Thyroid gland (tissue), 4 donors: ENCODE measurements at regions not wholly inside any gene's neighbourhood (a gene's known extent, or its start where the extent isn't known, plus 50 kb on each side); places are given as distances from the start of the nearest gene placed in this dataset.

ENCODE experiments used
- DNase-seq, 2 donors: peaks; one replicate each; pipeline ENCODE4 v3.0.0-alpha.2; 2019
- H3K27ac ChIP-seq, 3 donors: fragments of 200-600 bp; sonication (generic); 1 replicate in 2 of 3; 2 replicates in 1 of 3; pipeline ENCODE4 v1.5.1; 2016 to 2019; ENCODE audit warnings: mild to moderate bottlenecking in 1 of 3, moderate library complexity in 1 of 3
- H3K27me3 ChIP-seq: fragments of 200-600 bp; sonication (generic); one replicate; pipeline ENCODE4 v1.5.1; 2019
- H3K36me3 ChIP-seq, 2 donors: fragments of 200-600 bp; sonication (generic); one replicate each; pipeline ENCODE4 v1.5.1; 2016 to 2019
- H3K4me1 ChIP-seq, 2 donors: fragments of 200-600 bp; sonication (generic); one replicate each; pipeline ENCODE4 v1.5.1; 2017 to 2019
- H3K4me3 ChIP-seq, 3 donors: fragments of 200-600 bp; sonication (generic); replicated peaks in 1 of 3; 1 replicate in 2 of 3; 2 replicates in 1 of 3; pipeline ENCODE4 v1.5.1; 2016; ENCODE audit warnings: mild to moderate bottlenecking in 1 of 3
- H3K9me3 ChIP-seq: fragments of 200-600 bp; sonication (generic); one replicate; pipeline ENCODE4 v1.5.1; 2017
- POLR2A ChIP-seq, 2 donors: fragments of 450-650 bp; IDR thresholded peaks; one replicate each; pipeline ENCODE4 v1.6.1; 2017; ENCODE audit warnings: antibody characterized with exemption in 2 of 2, mild to moderate bottlenecking in 2 of 2, moderate library complexity in 1 of 2
- WGBS, 2 donors: methylation state at CpG; one replicate each; pipeline ENCODE4 v1.1.5; 2017; 5-methylcytosine and 5-hydroxymethylcytosine counted together
- intact Hi-C: fragments of 100-400 bp; cut with DNase I; formaldehyde crosslinking; loops from one replicate; pipeline ENCODE4 v1.15.1; 2023
- TF ChIP-seq, protein P1 (sequence below), 6 experiments: fragments of 200-600 bp in 3 of 6; fragments of 450-650 bp in 3 of 6; sonication (generic) in 3 of 6; IDR thresholded peaks; one replicate each; pipeline ENCODE4 v1.5.1; 2016 to 2019; ENCODE audit warnings: antibody characterized with exemption in 6 of 6, mild to moderate bottlenecking in 2 of 6, inconsistent platforms in 1 of 6, moderate library complexity in 1 of 6

DNA sequence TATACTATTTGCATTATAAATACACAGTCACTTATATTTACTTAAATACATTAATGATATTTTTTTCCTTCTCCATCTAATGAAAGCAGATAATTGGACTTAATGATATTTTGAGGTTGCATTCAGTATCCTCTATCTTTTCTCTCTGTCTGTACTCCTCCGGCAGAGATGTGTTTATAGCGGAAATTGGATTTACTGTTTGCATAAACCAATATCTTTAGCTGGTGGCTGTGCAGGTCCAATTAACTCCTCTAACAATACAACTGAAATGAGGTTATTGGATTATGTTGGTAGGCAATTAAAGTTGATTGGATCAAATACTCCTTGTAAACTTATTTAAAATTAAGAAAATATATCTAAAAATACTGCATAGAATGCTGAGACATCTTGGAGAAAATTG is 1044.2 kb upstream of the SORCS1 start:
- TF ChIP-seq POLR2A (IDR thresholded peaks at IDR 0.05) = no peak
- TF ChIP-seq, protein P1, sequence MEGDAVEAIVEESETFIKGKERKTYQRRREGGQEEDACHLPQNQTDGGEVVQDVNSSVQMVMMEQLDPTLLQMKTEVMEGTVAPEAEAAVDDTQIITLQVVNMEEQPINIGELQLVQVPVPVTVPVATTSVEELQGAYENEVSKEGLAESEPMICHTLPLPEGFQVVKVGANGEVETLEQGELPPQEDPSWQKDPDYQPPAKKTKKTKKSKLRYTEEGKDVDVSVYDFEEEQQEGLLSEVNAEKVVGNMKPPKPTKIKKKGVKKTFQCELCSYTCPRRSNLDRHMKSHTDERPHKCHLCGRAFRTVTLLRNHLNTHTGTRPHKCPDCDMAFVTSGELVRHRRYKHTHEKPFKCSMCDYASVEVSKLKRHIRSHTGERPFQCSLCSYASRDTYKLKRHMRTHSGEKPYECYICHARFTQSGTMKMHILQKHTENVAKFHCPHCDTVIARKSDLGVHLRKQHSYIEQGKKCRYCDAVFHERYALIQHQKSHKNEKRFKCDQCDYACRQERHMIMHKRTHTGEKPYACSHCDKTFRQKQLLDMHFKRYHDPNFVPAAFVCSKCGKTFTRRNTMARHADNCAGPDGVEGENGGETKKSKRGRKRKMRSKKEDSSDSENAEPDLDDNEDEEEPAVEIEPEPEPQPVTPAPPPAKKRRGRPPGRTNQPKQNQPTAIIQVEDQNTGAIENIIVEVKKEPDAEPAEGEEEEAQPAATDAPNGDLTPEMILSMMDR (IDR thresholded peaks at IDR 0.05) = no peak
- Histone ChIP-seq H3K4me1 (no peaks in the 10 kb centered on the region), H3K4me3 (no peak overlapping the region), H3K36me3 (no peaks in the 10 kb centered on the region), H3K27ac (no peak overlapping the region), H3K9me3 (no peaks in the 10 kb centered on the region), H3K27me3 (no peaks in the 10 kb centered on the region)
- DNase-seq = no peak
- intact Hi-C loops = no loop called here
- WGBS, 2 donors = 96 to 99% methylated on average over 2 of the region's 2 CpGs

DNA sequence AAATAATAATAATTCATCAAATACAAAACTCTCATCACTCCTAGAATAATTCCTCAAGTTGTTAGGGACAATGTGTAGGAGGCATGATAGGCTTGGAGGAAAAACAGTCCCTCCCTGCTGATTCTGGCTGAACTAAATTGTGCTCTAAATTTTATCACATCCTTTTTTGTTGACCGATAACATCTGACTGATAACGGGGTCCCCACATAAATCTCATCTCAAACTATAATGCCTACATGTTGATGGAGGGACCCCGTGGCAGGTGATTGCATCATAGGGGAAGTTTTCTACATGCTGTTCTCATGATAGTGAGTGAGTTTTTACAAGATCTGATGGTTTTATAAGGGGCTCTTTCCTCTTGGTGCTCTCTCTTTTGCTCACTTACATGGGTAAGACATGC is 1043.5 kb upstream of the SORCS1 start:
- WGBS, 2 donors = 69 to 78% methylated on average over 3 of the region's 3 CpGs
- Histone ChIP-seq H3K9me3 (no peaks in the 10 kb centered on the region), H3K27ac (no peak overlapping the region), H3K4me1 (no peaks in the 10 kb centered on the region), H3K4me3 (no peak overlapping the region), H3K27me3 (no peaks in the 10 kb centered on the region), H3K36me3 (no peaks in the 10 kb centered on the region)
- no peak for TF ChIP-seq POLR2A (IDR thresholded peaks at IDR 0.05)
- TF ChIP-seq, protein P1 (IDR thresholded peaks at IDR 0.05) = no peak
- no peak for DNase-seq
- intact Hi-C loops = no loop called here

DNA sequence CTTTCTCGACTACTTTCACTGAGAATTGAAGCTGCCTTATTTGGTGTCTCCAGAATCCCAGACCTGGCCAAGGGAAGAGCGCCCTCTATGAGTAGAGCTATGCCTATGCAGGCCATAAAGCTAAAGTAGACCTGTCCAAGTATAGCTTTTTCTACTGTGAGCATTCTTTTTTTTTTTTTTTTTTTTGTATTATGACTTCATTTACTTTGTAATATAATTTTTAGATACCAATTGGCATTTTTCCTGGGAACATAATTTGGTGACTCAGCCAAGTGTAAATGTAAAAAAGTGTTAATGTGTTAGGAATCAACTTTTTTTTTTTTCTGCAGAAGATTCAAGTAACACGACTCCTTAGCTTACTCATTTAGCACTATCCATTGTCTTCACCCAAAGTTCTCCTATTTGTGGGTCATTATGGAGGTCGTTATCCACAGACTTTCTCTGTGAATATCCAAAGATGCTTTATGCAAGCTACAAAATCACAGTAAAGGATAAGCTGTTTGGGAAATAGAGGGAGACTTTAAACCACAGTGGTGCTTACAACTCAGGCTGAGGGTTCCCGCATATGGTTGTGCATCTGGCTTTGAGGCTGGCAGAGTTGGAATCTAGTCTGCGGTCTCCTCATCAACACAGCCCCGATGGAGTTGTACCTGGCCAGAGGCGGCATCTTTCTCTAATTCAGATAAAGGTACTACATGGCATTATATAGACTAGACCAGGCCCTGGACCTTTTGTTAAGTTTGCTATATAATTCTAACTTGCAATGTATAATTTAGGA is 1040.2 kb upstream of the SORCS1 start:
- no peak for TF ChIP-seq POLR2A (IDR thresholded peaks at IDR 0.05)
- TF ChIP-seq, protein P1 (IDR thresholded peaks at IDR 0.05) = peak in 1 of 6 experiments; percentile 32
- Histone ChIP-seq H3K4me1 (no peaks in the 10 kb centered on the region), H3K27me3 (no peaks in the 10 kb centered on the region), H3K4me3 (no peak overlapping the region), H3K36me3 (no peaks in the 10 kb centered on the region), H3K27ac (no peak overlapping the region), H3K9me3 (no peaks in the 10 kb centered on the region)
- 59 to 63% methylated on average over 8 of the region's 8 CpGs for WGBS, 2 donors
- intact Hi-C loops = no loop called here
- DNase-seq = no peak

DNA sequence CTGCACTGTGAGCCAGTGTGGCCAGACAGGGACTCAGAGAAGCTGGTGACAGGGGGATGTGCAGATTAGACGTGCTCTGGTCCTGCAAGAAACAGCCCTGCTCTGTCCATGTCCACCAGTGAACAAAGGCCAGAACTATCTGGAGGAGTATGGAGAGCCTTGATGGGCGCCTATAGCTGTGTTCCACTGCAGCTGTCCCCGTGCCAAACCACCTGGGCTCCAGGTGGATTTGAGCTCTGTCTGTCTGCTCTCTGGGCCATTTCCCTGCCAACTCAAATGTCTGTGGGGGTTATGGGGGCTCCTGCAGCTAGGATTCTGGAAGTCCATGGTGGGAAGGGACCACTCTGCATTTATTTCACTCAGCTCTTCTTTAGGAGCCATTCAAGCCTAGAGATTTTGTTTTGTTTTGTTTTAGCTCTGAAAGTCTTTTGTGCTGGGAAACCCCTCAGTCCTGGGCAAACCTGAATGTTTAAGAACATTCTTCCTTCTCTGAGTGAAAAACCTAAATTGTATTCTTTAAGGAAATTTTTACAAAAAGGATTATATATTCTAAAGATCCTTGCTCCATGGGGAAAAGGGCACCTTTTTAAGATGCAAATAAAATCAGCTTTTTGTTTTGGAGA is 1039.5 kb upstream of the SORCS1 start:
- Histone ChIP-seq H3K4me1 (no peaks in the 10 kb centered on the region), H3K9me3 (no peaks in the 10 kb centered on the region), H3K27me3 (no peaks in the 10 kb centered on the region), H3K4me3 (no peak overlapping the region), H3K27ac (no peak overlapping the region), H3K36me3 (no peaks in the 10 kb centered on the region)
- WGBS, 2 donors = 74 to 78% methylated on average over 2 to 3 of the region's 3 CpGs
- no peak for DNase-seq
- intact Hi-C loops = no loop called here
- no peak for TF ChIP-seq POLR2A (IDR thresholded peaks at IDR 0.05)
- TF ChIP-seq, protein P1 (IDR thresholded peaks at IDR 0.05) = no peak

GRCh38 chr10:108187408-108188012 is 1023.0 kb upstream of the SORCS1 start:
- H3K4me3 ChIP-seq = no peak overlapping the region
- WGBS, 2 donors = 80 to 85% methylated on average over 3 of the region's 3 CpGs
- no peaks in the 10 kb centered on the region for H3K9me3 ChIP-seq
- no peak for TF ChIP-seq POLR2A (IDR thresholded peaks at IDR 0.05)
- TF ChIP-seq, protein P1 (IDR thresholded peaks at IDR 0.05) = no peak
- intact Hi-C loops = no loop called here
- H3K27ac ChIP-seq = no peak overlapping the region
- H3K36me3 ChIP-seq = no peaks in the 10 kb centered on the region
- no peak for DNase-seq
- H3K27me3 ChIP-seq = no peaks in the 10 kb centered on the region
- no peaks in the 10 kb centered on the region for H3K4me1 ChIP-seq
